Calu3 (cell line): ENCODE measurements at regions not wholly inside any gene's neighbourhood (a gene's known extent, or its start where the extent isn't known, plus 50 kb on each side); places are given as distances from the start of the nearest gene placed in this dataset.

ENCODE experiments used
- BruUV-seq: library from RNA; stranded (reverse); fragments of 400-500 nt; replicated peaks from 2 replicates; lab custom pipeline; 2021; lab: Mats Ljungman, UMichigan
- CTCF ChIA-PET: fragments of 300-600 bp; sonication (Branson Sonifier 250); formaldehyde crosslinking; loops from one replicate; lab custom pipeline; 2022; ENCODE audit warnings: antibody characterized with exemption; lab: Charles Lee
- DNase-seq: peaks from one replicate; pipeline ENCODE4 v3.0.0; 2022
- H3K27ac Mint-ChIP-seq: one replicate; pipeline ENCODE4 v1.8.0; 2022; ENCODE audit warnings: mixed read lengths; ENCODE audit not compliant: unreplicated experiment
- H3K27me3 Mint-ChIP-seq: one replicate; pipeline ENCODE4 v1.8.0; 2022; ENCODE audit warnings: mixed read lengths; ENCODE audit not compliant: unreplicated experiment
- H3K36me3 Mint-ChIP-seq: one replicate; pipeline ENCODE4 v1.8.0; 2022; ENCODE audit warnings: mild to moderate bottlenecking, moderate library complexity, mixed read lengths; ENCODE audit not compliant: insufficient read depth, unreplicated experiment
- H3K4me1 Mint-ChIP-seq: one replicate; pipeline ENCODE4 v1.8.0; 2022; ENCODE audit warnings: mild to moderate bottlenecking, low read depth, mixed read lengths; ENCODE audit not compliant: unreplicated experiment
- H3K4me3 Mint-ChIP-seq: one replicate; pipeline ENCODE4 v1.8.0; 2022; ENCODE audit warnings: mild to moderate bottlenecking, low read depth, moderate library complexity, mixed read lengths; ENCODE audit not compliant: unreplicated experiment
- H3K9me3 Mint-ChIP-seq: one replicate; pipeline ENCODE4 v1.8.0; 2022; ENCODE audit warnings: low read depth, mixed read lengths; ENCODE audit not compliant: unreplicated experiment
- CTCF ChIP-seq: fragments of 200-600 bp; IDR thresholded peaks from one replicate; pipeline ENCODE4 v1.8.0; 2022; ENCODE audit warnings: antibody characterized with exemption; ENCODE audit not compliant: unreplicated experiment
- intact Hi-C: fragments of 100-400 bp; cut with micrococcal nuclease; formaldehyde crosslinking; loops from one replicate; pipeline ENCODE4 v1.10.0; 2022; ENCODE audit not compliant: unreplicated experiment

GRCh38 chr2:167411367-167411766 lies 523.1 kb downstream of the XIRP2 start:
- Mint-ChIP-seq H3K36me3 (no peaks in the 10 kb centered on the region), H3K27ac (no peak overlapping the region), H3K4me1 (no peaks in the 10 kb centered on the region), H3K9me3 (peaks cover 9% of the 10 kb centered on the region), H3K4me3 (no peak overlapping the region), H3K27me3 (no peaks in the 10 kb centered on the region)
- no peak for TF ChIP-seq CTCF
- DNase-seq: no peak
- intact Hi-C loops: no loop called here
- BruUV-seq: no TSS peak
- CTCF ChIA-PET: no interaction called here

DNA sequence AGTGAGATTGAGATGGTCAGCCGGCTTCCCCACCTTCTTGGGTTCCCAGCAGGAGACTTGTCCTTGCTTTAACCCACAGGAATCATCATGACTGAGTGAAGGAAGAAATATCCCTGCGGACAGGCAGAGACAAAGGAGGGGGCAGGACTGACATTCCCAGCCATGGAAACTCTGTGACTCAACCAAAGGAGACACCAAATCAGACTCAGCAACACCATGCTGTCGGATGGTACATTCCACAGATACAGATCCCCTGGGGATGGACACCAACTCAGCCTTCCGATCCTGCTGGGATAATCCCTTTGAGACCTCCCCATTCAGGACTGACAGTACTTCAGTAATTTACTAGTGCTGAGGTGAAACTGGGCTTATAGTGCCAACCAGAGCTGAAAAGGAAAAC lies 518.3 kb downstream of the XIRP2 start:
- H3K4me3 Mint-ChIP-seq: no peak overlapping the region
- CTCF ChIA-PET: no interaction called here

GRCh38 chr2:167404627-167405284 lies 516.5 kb downstream of the XIRP2 start:
- Mint-ChIP-seq H3K4me3 (no peak overlapping the region), H3K36me3 (no peaks in the 10 kb centered on the region), H3K27ac (no peak overlapping the region), H3K9me3 (peaks cover 11% of the 10 kb centered on the region), H3K4me1 (no peaks in the 10 kb centered on the region), H3K27me3 (no peaks in the 10 kb centered on the region)
- CTCF ChIA-PET: no interaction called here
- no peak for TF ChIP-seq CTCF
- no peak for DNase-seq
- intact Hi-C loops: no loop called here
- no TSS peak for BruUV-seq

More for the DNA sequence above, 518.3 kb downstream of the XIRP2 start:
- intact Hi-C loops: no loop called here
- H3K4me1 Mint-ChIP-seq: no peaks in the 10 kb centered on the region
- no peaks in the 10 kb centered on the region for H3K27me3 Mint-ChIP-seq
- H3K36me3 Mint-ChIP-seq: no peaks in the 10 kb centered on the region
- peaks cover 11% of the 10 kb centered on the region for H3K9me3 Mint-ChIP-seq
- no TSS peak for BruUV-seq
- TF ChIP-seq CTCF: no peak
- DNase-seq: no peak
- H3K27ac Mint-ChIP-seq: no peak overlapping the region

GRCh38 chr2:167401309-167401708 lies 513.0 kb downstream of the XIRP2 start:
- BruUV-seq: no TSS peak
- Mint-ChIP-seq H3K27ac (no peak overlapping the region), H3K36me3 (no peaks in the 10 kb centered on the region), H3K4me3 (no peak overlapping the region), H3K4me1 (no peaks in the 10 kb centered on the region), H3K9me3 (peaks cover 5% of the 10 kb centered on the region), H3K27me3 (no peaks in the 10 kb centered on the region)
- intact Hi-C loops: no loop called here
- no peak for DNase-seq
- CTCF ChIA-PET: no interaction called here
- no peak for TF ChIP-seq CTCF
